ENCODE measurements at regions not wholly inside any gene's neighbourhood (a gene's known extent, or its start where the extent isn't known, plus 50 kb on each side); places are given as distances from the start of the nearest gene placed in this dataset.
"Not testable (repeated sequence)": the region's sequence is repeated elsewhere in the genome, so short reads cannot be mapped to it uniquely, and the experiment has no call there.

DNA sequence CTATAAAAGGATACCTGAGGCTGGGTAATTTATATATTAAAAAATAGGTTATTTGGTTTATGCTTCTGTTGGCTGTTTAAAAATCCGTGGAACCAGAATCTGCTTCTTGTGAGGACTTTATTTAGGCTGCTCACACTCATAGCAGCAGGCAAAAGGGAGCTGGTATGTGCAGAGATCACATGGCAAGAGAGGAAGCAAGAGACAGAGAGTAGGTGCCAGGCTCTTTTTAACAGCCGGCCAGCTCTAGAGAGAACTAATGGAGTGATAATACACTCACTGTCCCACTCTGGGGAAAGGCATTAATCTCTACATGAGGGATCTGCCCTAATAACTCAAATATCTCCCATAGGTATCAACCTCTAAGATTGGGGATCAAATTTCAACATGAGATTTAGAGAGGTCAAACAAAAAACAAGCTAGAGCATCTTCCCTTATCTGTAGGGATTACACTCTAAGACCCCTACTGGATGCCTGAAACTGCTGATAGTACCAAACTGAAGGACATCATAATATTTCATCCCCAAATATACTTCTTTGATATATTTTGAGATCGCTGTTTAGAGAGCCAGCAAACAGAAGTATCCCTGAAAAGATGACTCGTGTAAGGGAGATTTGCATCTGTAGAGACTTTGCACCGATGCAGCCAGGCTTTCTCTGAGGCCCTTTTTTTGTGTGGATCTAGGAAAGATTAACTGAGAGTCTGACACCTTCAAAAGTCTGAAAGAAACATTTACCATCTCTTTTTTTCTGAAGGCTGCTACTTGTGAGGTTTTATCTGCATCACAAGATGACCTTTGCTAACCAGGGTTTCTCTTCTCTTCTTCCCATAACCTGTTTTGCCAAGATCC is 717.0 kb upstream of the MBL2 start:
- intact Hi-C loops (cut with DNase I; ENCODE audit: low total_unique reads), result no loop called here
- H3K27me3 ChIP-seq, result no peaks in the 10 kb centered on the region
- H3K36me3 ChIP-seq, result no peaks in the 10 kb centered on the region

DNA sequence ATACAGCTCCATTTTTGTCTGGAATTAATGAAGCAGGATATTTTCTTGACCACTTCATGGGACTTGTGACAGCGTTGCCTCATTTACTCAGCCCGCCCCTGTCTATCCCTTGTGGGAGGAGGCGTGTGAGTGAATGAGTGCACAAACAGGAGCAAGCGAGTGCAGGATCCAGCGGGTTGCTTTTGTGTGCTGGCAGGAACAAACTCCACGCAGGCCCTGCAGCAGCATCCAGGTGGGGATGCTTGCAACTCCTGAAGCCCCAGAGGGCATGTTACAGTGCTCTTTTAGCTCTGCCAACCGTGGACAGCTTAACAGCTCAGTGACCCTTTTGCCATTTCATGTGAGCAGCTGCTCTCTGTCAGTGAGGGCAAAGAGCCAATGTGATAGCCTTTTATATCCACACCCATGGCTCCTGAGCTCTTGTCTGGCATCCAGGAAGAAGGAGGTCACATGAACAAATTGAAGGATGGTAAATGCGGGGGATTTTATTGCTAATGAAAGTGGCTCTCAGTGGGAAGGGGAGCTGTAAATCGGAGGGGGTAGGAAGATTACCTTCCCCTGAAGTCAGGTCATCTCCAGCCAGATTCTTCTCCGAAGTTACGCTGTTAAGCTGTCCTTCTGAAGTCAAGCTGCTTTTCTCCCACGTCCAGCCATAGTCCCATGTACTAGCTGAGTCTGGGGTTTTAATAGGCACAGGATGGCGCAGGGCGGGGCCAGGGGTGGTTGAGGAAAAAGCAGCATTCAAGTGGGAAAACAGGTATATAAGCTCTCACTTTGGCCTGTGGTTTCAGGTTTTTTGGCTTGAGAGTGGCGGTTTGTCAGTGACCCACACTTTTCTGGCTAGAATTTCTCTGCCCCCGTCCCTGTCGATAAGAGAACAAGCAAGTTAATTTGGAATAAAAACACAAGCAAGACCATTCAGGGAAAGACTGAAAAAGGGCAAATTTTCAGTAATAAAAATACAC is 714.7 kb upstream of the MBL2 start:
- H3K27me3 ChIP-seq, result no peaks in the 10 kb centered on the region
- TF ChIP-seq, protein P1, sequence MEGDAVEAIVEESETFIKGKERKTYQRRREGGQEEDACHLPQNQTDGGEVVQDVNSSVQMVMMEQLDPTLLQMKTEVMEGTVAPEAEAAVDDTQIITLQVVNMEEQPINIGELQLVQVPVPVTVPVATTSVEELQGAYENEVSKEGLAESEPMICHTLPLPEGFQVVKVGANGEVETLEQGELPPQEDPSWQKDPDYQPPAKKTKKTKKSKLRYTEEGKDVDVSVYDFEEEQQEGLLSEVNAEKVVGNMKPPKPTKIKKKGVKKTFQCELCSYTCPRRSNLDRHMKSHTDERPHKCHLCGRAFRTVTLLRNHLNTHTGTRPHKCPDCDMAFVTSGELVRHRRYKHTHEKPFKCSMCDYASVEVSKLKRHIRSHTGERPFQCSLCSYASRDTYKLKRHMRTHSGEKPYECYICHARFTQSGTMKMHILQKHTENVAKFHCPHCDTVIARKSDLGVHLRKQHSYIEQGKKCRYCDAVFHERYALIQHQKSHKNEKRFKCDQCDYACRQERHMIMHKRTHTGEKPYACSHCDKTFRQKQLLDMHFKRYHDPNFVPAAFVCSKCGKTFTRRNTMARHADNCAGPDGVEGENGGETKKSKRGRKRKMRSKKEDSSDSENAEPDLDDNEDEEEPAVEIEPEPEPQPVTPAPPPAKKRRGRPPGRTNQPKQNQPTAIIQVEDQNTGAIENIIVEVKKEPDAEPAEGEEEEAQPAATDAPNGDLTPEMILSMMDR (IDR thresholded peaks at IDR 0.05), result no peak
- no peak for TF ChIP-seq POLR2A (IDR thresholded peaks at IDR 0.05)
- DNase-seq, result no peak

More for the DNA sequence above, 717.0 kb upstream of the MBL2 start:
- no peak overlapping the region for H3K4me3 ChIP-seq
- H3K27ac ChIP-seq, result no peak overlapping the region
- no peak for DNase-seq
- H3K4me1 ChIP-seq, result no peaks in the 10 kb centered on the region
- no peaks in the 10 kb centered on the region for H3K9me3 ChIP-seq
- no peak for TF ChIP-seq POLR2A (IDR thresholded peaks at IDR 0.05)
- TF ChIP-seq, protein P1 (IDR thresholded peaks at IDR 0.05), result no peak

DNA sequence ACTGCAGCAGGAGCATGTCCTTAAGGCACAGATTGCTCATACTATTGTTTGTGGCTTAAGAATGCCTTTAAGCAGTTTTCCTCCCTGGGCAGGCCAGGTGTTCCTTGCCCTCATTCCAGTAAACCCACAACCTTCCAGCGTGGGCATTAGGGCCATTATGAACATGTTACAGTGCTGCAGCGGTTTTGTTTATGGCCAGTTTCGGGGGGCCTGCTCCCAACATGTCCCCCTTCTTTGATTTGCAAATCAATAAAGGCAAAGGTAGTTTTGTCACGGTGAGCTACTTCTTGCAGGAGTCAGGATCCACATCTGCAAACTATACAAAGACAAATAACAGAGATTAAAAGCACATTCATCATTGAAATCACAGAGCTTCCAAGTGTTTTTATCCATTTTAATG is 712.8 kb upstream of the MBL2 start:
- H3K9me3 ChIP-seq; H3K36me3 ChIP-seq; H3K4me3 ChIP-seq; H3K4me1 ChIP-seq; DNase-seq; H3K27me3 ChIP-seq; intact Hi-C loops (cut with DNase I; ENCODE audit: low total_unique reads); H3K27ac ChIP-seq: not testable (repeated sequence)

More for the DNA sequence above, 714.7 kb upstream of the MBL2 start:
- H3K4me3 ChIP-seq, result no peak overlapping the region
- H3K9me3 ChIP-seq, result no peaks in the 10 kb centered on the region
- intact Hi-C loops (cut with DNase I; ENCODE audit: low total_unique reads), result no loop called here
- H3K36me3 ChIP-seq, result no peaks in the 10 kb centered on the region
- H3K4me1 ChIP-seq, result no peaks in the 10 kb centered on the region
- H3K27ac ChIP-seq, result no peak overlapping the region

DNA sequence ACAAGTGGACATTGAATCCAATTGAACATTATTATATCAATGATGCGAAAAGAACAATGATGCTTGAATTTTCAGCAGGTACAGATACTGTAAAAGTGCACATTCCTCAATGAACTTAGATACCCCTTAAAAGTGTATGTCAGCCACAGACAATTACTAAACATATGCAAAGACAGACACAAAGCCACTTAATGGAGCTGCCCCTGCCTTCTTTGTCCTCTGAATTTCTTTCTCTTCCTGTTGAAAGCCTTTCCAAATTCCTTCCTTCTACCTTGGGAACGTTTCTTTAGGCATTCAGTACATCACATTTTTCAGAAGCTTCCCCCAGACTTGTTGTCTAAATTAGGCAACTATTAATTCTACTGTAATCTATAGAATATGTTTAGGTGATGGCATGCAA is 706.8 kb upstream of the MBL2 start:
- TF ChIP-seq, protein P1 (IDR thresholded peaks at IDR 0.05), result no peak
- TF ChIP-seq POLR2A (IDR thresholded peaks at IDR 0.05), result no peak
- H3K4me3 ChIP-seq, result no peak overlapping the region
- intact Hi-C loops (cut with DNase I; ENCODE audit: low total_unique reads), result no loop called here
- no peaks in the 10 kb centered on the region for H3K36me3 ChIP-seq
- no peaks in the 10 kb centered on the region for H3K4me1 ChIP-seq
- no peak for DNase-seq
- no peaks in the 10 kb centered on the region for H3K27me3 ChIP-seq
- H3K27ac ChIP-seq, result no peak overlapping the region
- no peaks in the 10 kb centered on the region for H3K9me3 ChIP-seq

DNA sequence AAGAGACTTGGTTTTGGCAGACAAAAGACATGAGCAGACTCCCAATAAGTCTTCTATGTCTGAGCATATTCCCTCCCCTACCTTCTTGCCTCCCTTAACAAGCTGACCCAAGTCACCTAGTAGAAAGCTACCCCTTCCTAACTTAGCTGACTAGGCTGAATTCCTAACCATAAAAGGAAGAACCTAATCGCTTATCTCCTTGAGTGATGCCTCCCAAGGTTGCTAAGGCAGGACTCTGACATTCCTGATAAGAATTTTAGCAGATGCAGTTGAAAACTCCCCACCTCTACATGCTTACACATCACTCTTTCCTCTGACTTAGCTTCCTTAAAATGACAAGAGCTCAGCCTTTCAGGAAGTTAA is 704.7 kb upstream of the MBL2 start:
- H3K27ac ChIP-seq, result no peak overlapping the region
- H3K9me3 ChIP-seq, result no peaks in the 10 kb centered on the region
- H3K27me3 ChIP-seq, result no peaks in the 10 kb centered on the region
- no peak overlapping the region for H3K4me3 ChIP-seq
- H3K36me3 ChIP-seq, result no peaks in the 10 kb centered on the region
- no peaks in the 10 kb centered on the region for H3K4me1 ChIP-seq
- intact Hi-C loops (cut with DNase I; ENCODE audit: low total_unique reads), result no loop called here
- TF ChIP-seq, protein P1 (IDR thresholded peaks at IDR 0.05), result no peak
- no peak for TF ChIP-seq POLR2A (IDR thresholded peaks at IDR 0.05)
- no peak for DNase-seq
